Upper lobe of left lung (tissue), 4 donors: ENCODE measurements at regions not wholly inside any gene's neighbourhood (a gene's known extent, or its start where the extent isn't known, plus 50 kb on each side); places are given as distances from the start of the nearest gene placed in this dataset.

Source experiments
- EP300 ChIP-seq, 4 donors: sonication (generic); formaldehyde crosslinking; IDR thresholded peaks; one replicate each; pipeline ENCODE4 v1.5.1; 2017; ENCODE audit warnings: antibody characterized with exemption in 4 of 4, control low read depth in 2 of 4
- POLR2A ChIP-seq, 4 donors: fragments of 450-650 bp; IDR thresholded peaks; one replicate each; pipeline ENCODE4 v1.5.1; 2016 to 2017; ENCODE audit warnings: antibody characterized with exemption in 4 of 4, mild to moderate bottlenecking in 2 of 4
- TF ChIP-seq, protein P1 (sequence below), 6 experiments: fragments of 450-650 bp in 4 of 6; fragments of 200-600 bp in 2 of 6; sonication (generic) in 2 of 6; IDR thresholded peaks; one replicate each; pipeline ENCODE4 v1.5.1; 2016 to 2019; ENCODE audit warnings: antibody characterized with exemption in 6 of 6

DNA sequence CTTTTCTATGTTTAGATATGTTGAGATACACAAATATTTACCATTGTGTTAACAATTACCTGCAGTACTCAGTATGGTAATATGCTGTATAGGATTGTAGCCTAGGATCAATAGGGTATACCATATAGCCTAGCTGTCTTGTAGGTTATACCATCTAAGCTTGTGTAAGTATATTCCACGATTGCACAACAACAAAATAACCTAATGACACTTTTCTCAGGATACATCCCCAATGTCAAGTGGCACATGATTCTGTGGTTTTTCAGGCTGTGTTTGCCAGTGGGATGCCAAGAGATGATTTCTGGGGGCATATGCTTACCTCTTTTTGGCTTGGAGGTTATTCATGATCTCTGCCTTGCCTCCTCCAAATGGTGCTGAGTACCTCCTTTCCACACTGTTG is 247.2 kb upstream of the CENPE start:
- TF ChIP-seq, protein P1, sequence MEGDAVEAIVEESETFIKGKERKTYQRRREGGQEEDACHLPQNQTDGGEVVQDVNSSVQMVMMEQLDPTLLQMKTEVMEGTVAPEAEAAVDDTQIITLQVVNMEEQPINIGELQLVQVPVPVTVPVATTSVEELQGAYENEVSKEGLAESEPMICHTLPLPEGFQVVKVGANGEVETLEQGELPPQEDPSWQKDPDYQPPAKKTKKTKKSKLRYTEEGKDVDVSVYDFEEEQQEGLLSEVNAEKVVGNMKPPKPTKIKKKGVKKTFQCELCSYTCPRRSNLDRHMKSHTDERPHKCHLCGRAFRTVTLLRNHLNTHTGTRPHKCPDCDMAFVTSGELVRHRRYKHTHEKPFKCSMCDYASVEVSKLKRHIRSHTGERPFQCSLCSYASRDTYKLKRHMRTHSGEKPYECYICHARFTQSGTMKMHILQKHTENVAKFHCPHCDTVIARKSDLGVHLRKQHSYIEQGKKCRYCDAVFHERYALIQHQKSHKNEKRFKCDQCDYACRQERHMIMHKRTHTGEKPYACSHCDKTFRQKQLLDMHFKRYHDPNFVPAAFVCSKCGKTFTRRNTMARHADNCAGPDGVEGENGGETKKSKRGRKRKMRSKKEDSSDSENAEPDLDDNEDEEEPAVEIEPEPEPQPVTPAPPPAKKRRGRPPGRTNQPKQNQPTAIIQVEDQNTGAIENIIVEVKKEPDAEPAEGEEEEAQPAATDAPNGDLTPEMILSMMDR (IDR thresholded peaks at IDR 0.05): no peak
- no peak for TF ChIP-seq EP300 (IDR thresholded peaks at IDR 0.05)
- no peak for TF ChIP-seq POLR2A (IDR thresholded peaks at IDR 0.05)
